HUES6 (cell line): ENCODE measurements at regions not wholly inside any gene's neighbourhood (a gene's known extent, or its start where the extent isn't known, plus 50 kb on each side); places are given as distances from the start of the nearest gene placed in this dataset.

ENCODE experiments used
- H3K27ac ChIP-seq: 2 replicates; pipeline ENCODE4 v1.7.0; 2013; ENCODE audit warnings: low read depth, mild to moderate bottlenecking, low read length, inconsistent platforms
- H3K27me3 ChIP-seq: 2 replicates; pipeline ENCODE4 v1.6.1; 2013; ENCODE audit warnings: low read length; ENCODE audit not compliant: control insufficient read depth, insufficient read depth
- H3K36me3 ChIP-seq: 2 replicates; pipeline ENCODE4 v1.6.1; 2013; ENCODE audit warnings: low read length; ENCODE audit not compliant: control insufficient read depth, insufficient read depth
- H3K4me1 ChIP-seq: 2 replicates; pipeline ENCODE4 v1.6.1; 2013; ENCODE audit warnings: low read length; ENCODE audit not compliant: control insufficient read depth, insufficient read depth
- H3K4me3 ChIP-seq: 2 replicates; pipeline ENCODE4 v1.5.1; 2013; ENCODE audit warnings: low read depth, low read length
- H3K9ac ChIP-seq: one replicate; pipeline ENCODE4 v1.6.1; 2013; ENCODE audit warnings: mild to moderate bottlenecking, low read length
- H3K9me3 ChIP-seq: 2 replicates; pipeline ENCODE4 v1.6.1; 2013; ENCODE audit warnings: low read depth, low read length; ENCODE audit not compliant: control insufficient read depth, insufficient read depth

- Histone ChIP-seq H3K9ac (no peak overlapping the region), H3K36me3 (no peaks in the 10 kb centered on the region), H3K4me3 (no peak overlapping the region), H3K27me3 (peaks cover 7% of the 10 kb centered on the region; the same call in 1 of the 2 replicates), H3K9me3 (no peaks in the 10 kb centered on the region), H3K27ac (no peak overlapping the region), H3K4me1 (peaks cover 3% of the 10 kb centered on the region; the same call in 1 of the 2 replicates)
These were observed 190.8 kb downstream of the UQCRFS1 start for GRCh38 chr19:29022165-29022564.

- no peak overlapping the region for H3K27ac ChIP-seq
- H3K4me3 ChIP-seq = no peak overlapping the region
- peaks cover under 1% of the 10 kb centered on the region; the same call in 1 of the 2 replicates for H3K4me1 ChIP-seq
- H3K9ac ChIP-seq = no peak overlapping the region
- no peaks in the 10 kb centered on the region for H3K36me3 ChIP-seq
- H3K27me3 ChIP-seq = peaks cover 14% of the 10 kb centered on the region
- H3K9me3 ChIP-seq = no peaks in the 10 kb centered on the region
These were observed 191.6 kb downstream of the UQCRFS1 start for GRCh38 chr19:29021232-29021916.

- no peak overlapping the region for H3K27ac ChIP-seq
- no peaks in the 10 kb centered on the region for H3K9me3 ChIP-seq
- no peak overlapping the region for H3K9ac ChIP-seq
- H3K4me1 ChIP-seq = no peaks in the 10 kb centered on the region
- no peak overlapping the region for H3K4me3 ChIP-seq
- H3K36me3 ChIP-seq = no peaks in the 10 kb centered on the region
- peaks cover 32% of the 10 kb centered on the region for H3K27me3 ChIP-seq
These were observed 193.5 kb downstream of the UQCRFS1 start for GRCh38 chr19:29019403-29019802.

DNA sequence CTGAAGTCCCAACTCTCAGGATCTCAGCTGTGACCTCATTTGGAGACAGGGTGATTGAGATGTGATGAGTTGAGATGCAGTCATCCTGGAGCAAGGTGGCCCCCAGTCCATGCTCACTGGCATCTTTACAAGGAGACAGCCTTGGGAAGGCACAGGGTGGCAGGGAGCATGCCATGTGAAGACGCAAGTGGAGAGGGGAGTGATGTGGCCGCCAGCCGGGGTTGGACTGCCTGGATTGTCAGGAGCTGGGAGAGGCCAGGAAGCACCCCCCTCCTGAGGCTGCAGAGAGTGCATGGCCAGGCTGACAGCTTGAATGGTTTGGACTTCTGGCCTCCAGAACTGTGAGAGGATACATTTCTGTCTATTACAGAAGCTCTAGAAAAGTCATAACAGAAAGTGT, 194.4 kb downstream of the UQCRFS1 start:
- no peak overlapping the region for H3K4me3 ChIP-seq
- no peaks in the 10 kb centered on the region for H3K9me3 ChIP-seq
- no peaks in the 10 kb centered on the region for H3K36me3 ChIP-seq
- H3K9ac ChIP-seq = no peak overlapping the region
- no peak overlapping the region for H3K27ac ChIP-seq
- H3K27me3 ChIP-seq = peaks cover 34% of the 10 kb centered on the region
- no peaks in the 10 kb centered on the region for H3K4me1 ChIP-seq

GRCh38 chr19:29017788-29018187, 195.2 kb downstream of the UQCRFS1 start:
- Histone ChIP-seq H3K27ac (no peak overlapping the region), H3K4me1 (no peaks in the 10 kb centered on the region), H3K9me3 (no peaks in the 10 kb centered on the region), H3K9ac (no peak overlapping the region), H3K27me3 (peaks cover 34% of the 10 kb centered on the region), H3K4me3 (no peak overlapping the region), H3K36me3 (no peaks in the 10 kb centered on the region)

GRCh38 chr19:29016926-29017760, 195.8 kb downstream of the UQCRFS1 start:
- no peaks in the 10 kb centered on the region for H3K4me1 ChIP-seq
- H3K4me3 ChIP-seq = no peak overlapping the region
- H3K27me3 ChIP-seq = peaks cover 34% of the 10 kb centered on the region

DNA sequence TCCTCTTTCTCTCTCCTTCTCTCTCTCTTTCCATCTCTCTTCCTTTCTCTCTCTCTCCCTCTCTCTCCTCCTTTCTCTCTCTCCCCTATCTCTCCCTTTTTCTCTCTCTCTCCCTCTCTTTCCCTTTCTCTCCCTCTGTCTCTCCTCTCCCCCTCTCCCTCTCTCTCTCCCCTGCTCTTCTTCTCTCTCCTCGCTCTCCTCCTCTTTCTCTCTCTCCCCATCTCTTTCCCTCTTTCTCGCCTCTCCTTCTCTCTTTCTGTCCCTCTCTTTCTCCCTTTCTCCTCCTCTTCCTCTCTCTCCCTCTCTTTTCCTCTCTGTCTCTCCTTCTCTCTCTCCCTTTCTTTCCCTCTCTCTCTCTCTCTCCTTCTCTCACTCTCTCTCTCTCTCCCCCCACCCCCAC, 196.6 kb downstream of the UQCRFS1 start:
- Histone ChIP-seq H3K4me1 (no peaks in the 10 kb centered on the region), H3K27me3 (peaks cover 34% of the 10 kb centered on the region), H3K9ac (no peak overlapping the region), H3K36me3 (no peaks in the 10 kb centered on the region), H3K27ac (no peak overlapping the region), H3K4me3 (no peak overlapping the region), H3K9me3 (no peaks in the 10 kb centered on the region)

More at GRCh38 chr19:29016926-29017760, 195.8 kb downstream of the UQCRFS1 start:
- Histone ChIP-seq H3K27ac (no peak overlapping the region), H3K9me3 (no peaks in the 10 kb centered on the region), H3K9ac (no peak overlapping the region), H3K36me3 (no peaks in the 10 kb centered on the region)

DNA sequence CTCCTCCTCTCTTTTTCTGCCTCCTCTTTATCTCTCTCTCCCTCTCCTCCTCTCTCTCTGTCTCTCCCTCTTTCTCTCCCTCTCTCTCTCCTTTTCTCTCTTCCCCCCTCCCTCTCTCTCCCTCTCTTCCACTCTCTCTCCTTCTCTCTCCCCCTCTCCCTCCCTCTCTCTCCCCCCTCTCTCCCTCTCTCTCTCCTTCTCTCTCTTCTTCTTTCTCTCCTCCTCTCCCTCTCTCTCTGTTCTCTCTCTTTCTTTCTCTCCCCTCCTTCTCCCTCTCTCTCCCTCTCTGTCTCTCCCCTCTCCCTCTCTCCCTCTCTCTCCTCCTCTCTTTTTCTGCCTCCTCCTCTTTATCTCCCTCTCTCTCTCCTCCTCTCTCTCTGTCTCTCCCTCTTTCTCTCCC, 197.4 kb downstream of the UQCRFS1 start:
- no peak overlapping the region for H3K27ac ChIP-seq
- H3K9ac ChIP-seq = no peak overlapping the region
- peaks cover 34% of the 10 kb centered on the region for H3K27me3 ChIP-seq
- H3K4me3 ChIP-seq = no peak overlapping the region
- H3K4me1 ChIP-seq = no peaks in the 10 kb centered on the region
- H3K36me3 ChIP-seq = no peaks in the 10 kb centered on the region
- H3K9me3 ChIP-seq = no peaks in the 10 kb centered on the region

GRCh38 chr19:29014857-29015436, 198.0 kb downstream of the UQCRFS1 start:
- H3K36me3 ChIP-seq = no peaks in the 10 kb centered on the region
- peaks cover 34% of the 10 kb centered on the region for H3K27me3 ChIP-seq
- H3K9ac ChIP-seq = no peak overlapping the region
- no peak overlapping the region for H3K27ac ChIP-seq
- no peaks in the 10 kb centered on the region for H3K4me1 ChIP-seq
- H3K4me3 ChIP-seq = no peak overlapping the region
- no peaks in the 10 kb centered on the region for H3K9me3 ChIP-seq

GRCh38 chr19:29013988-29014387, 199.0 kb downstream of the UQCRFS1 start:
- Histone ChIP-seq H3K27ac (no peak overlapping the region), H3K4me1 (no peaks in the 10 kb centered on the region), H3K4me3 (no peak overlapping the region), H3K9me3 (no peaks in the 10 kb centered on the region), H3K36me3 (no peaks in the 10 kb centered on the region), H3K9ac (no peak overlapping the region), H3K27me3 (peaks cover 34% of the 10 kb centered on the region)

- Histone ChIP-seq H3K27ac (no peak overlapping the region), H3K27me3 (peaks cover 30% of the 10 kb centered on the region), H3K4me1 (no peaks in the 10 kb centered on the region), H3K36me3 (no peaks in the 10 kb centered on the region), H3K9me3 (no peaks in the 10 kb centered on the region), H3K9ac (no peak overlapping the region), H3K4me3 (no peak overlapping the region)
These were observed 199.6 kb downstream of the UQCRFS1 start for GRCh38 chr19:29013325-29013724.
